Pulmonary artery endothelial cell (primary cell): ENCODE measurements at regions not wholly inside any gene's neighbourhood (a gene's known extent, or its start where the extent isn't known, plus 50 kb on each side); places are given as distances from the start of the nearest gene placed in this dataset.

ENCODE experiments used
- DNase-seq: peaks from one replicate; pipeline ENCODE4 v3.0.0-alpha.2; 2011; ENCODE audit warnings: low read depth, low spot score

- no peak for DNase-seq
These were observed 60.0 kb upstream of the GZMB start for GRCh38 chr14:24693983-24694382.

- no peak for DNase-seq
These were observed 59.4 kb upstream of the GZMB start for GRCh38 chr14:24693353-24693737.

GRCh38 chr14:24692382-24693352 is 58.7 kb upstream of the GZMB start:
- no peak for DNase-seq

- no peak for DNase-seq
These were observed 56.5 kb upstream of the GZMB start for GRCh38 chr14:24690492-24690891.

GRCh38 chr14:24688030-24688658 is 54.2 kb upstream of the GZMB start:
- DNase-seq = no peak
